GDM1 (cell line): ENCODE measurements at regions not wholly inside any gene's neighbourhood (a gene's known extent, or its start where the extent isn't known, plus 50 kb on each side); places are given as distances from the start of the nearest gene placed in this dataset.

Experiments
- DNase-seq: peaks from one replicate; lab custom pipeline; 2025; lab: John Stamatoyannopoulos, UW

DNA sequence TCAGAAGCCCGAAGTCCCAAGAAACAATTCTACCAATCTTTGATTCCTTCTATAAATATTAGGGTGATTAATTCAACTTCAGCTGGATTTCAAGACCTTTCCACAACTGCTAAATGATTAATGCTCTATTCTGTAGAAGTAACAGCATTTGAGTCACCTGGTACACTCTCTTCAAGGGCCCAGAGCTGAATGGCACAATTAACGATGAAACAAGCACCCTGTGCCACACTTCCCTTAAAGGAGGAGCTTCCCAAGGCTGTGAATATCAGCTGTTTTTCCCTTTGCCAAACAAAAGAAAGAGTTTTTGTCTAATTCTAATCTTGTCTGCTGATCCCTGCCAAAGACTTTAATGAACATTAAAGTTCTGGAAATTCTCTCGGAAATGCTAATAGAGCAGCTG is 56.0 kb downstream of the BOD1L2 start:
- no peak for DNase-seq

DNA sequence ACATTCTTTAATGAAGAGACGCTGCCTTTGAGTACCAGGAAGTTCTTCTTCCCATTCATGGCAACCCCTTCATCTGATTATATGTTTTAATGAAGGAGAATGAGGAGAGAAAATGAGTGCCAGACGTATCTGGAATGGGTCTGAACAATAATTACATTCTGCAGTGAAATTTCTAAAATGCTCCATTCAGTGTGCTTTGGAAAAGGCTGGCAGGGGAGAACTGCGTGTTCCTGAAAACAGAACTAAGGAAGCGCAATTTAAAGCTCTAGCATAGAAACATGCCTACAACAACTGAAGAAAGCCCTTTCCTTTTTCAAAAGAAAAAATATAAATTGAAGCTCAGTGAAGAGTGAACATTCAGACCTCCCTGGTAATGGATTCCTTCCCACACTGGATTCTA is 58.8 kb downstream of the BOD1L2 start:
- no peak for DNase-seq

DNA sequence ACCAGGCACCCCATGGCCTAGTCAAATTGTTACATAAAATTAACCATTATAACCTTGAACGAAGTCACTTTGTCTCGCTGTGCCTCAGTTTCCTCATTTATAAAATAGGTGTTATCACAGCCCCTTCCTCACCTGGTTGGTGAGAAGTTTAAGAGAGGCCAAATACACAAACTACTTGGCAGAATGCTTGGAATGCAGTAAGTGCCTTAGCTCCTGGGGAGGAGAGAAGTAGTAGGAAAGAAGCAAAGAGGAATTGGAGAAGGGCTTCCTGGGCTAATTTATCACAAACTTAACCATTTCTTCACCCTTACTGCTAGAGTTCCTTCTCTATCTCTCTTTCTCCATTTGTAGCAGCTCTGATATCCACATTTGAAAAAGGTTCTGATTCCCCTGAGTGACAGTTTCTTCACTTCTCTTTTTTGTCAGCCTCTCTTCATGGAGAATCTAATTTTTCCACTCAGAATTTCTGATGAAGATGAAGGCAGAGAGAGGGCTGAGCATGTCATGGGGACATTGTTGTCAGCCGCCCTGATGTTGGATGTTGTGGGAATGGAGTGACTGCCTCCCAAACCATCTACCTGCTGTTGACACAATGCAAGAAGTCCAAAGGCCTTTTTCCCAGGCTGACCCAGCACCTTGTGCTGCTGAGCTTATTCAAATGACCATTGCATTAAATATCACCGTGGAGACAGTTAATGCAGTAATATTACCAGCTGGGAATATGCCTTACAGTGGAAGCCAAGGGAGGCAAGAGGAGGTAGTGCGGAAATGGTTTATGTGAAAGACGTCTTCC is 60.4 kb downstream of the BOD1L2 start:
- no peak for DNase-seq

DNA sequence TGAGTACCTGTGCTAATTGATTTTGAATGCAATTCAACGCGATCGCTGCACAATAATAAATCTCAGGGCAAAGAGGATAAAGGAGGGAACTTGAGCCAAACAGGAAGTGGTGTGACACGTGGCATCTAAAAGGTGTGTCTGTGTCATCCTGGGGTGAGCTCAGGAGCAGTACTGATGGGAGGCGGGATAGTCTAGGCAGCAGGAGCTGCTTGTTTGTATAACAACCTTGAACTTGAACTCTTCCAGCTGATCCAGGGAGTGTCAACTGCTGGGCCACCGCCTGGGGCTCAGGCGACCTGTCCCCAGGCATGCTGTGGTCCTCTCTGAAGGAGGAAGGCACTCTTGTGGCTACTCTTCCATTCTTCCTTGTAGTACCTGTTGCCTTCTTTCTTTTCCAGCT is 61.2 kb downstream of the BOD1L2 start:
- no peak for DNase-seq

DNA sequence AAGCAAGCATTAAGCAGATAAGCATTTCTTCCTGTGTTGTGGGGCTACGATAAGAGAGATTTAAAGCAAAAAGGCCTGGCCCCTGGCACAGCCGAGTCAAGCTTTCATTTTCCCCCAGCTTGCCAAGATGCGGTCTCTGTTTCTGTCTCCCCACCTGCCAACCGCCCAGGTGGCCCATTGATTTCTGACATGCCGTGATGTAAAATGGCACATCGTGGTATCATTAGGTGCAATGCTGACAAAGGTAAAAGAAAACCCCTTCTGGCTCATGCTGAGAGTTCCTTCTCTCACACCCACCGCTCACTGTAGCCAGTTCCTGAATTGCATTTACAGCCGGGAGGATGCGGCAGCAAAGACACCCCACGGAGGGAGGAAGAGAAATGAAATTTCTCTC is 62.8 kb downstream of the BOD1L2 start:
- no peak for DNase-seq

DNA sequence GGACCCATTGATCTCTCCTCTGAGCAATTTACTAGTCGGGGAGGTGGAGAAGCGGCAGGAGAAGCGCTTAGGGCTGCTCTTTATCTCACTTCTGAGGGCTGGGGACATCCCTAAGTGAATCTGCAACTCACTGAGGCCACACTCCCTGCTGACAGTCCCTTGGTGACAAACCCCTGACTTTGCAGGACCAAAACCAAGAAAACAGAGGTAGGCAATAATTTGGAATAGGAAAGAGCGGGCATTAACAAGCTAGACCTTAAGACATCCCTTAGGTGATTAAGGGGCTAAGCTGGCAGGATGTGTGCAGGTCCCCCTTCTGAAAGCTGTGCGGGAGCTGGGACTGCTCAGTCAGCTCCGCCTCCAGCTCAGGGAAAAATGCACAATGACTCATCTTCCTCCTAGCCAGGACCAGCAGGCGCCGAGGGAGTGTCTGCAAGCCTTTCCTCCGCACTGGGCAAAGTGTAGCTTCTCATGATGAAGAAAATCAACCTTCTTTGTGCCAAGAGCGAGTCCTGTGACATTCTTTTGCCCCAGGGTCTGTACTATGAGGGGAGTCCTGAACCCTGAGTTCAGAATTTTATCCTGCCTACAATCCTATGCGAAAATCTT is 63.3 kb downstream of the BOD1L2 start:
- DNase-seq = peak; percentile 3

DNA sequence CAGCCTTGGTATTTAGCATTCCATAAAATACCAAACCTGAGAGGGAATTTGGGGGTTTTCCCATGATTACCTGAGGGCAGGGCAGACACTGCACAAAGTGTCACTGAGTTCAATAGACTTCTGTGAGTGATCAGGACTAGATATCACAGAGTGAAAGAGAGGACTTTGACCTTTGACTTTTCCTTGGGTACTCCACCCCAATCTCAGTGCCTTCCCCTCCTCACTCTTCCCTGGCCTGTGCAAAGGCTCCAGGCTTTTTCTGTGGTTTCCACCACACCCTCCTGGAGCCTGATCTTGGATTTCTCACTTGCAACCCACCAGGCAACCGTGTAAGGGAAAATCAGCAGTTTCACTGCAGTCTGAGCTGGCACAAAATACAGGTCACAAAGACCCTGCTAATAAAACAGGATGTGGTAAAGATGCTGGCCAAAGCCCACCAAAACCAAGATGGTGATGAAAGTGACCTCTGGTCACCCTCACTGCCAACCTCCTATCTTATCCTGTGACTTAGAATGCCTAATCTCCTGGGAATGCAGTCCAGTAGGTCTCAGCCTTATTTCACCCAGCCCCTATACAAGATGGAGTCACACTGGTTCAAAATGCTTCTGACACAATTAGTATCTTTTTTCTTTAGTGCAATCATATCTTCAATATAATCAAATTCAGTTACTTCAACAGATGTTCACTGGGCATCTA is 64.0 kb downstream of the BOD1L2 start:
- DNase-seq = no peak

DNA sequence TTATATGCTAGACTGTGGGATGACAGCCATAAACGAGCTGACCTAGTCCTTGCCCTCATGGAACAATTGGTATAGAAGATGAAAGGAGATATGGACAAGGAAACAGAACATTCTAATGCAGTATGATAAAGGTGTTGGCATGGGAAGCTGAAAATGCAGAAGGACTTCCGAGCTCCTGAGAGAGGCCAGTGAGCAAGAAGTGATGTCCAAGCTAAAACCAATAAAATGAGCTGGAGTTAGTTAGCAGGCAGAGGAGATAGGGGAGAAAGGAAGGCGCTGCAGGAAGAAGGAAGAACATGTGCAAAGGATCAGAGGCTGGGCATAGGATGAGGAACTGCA is 64.5 kb downstream of the BOD1L2 start:
- DNase-seq = no peak

DNA sequence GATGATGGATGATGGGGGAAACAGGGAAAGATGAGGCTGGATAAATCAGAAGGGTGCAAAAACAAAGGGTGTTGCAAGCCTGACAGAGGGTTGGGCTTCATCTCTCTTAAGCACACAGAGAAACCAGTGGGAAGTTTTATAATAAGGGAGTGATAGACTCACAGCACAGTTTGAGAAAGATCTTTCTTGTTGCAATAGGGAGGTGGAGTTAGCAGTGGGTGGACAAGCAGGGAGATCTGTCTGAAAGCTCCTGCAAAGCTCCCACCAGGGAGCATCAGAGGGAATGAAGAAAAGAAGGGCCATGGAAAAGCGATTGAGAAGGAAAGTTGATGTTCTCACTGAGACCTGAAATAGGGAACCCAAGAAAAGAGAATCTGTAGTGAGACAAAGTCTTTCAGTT is 64.9 kb downstream of the BOD1L2 start:
- no peak for DNase-seq

DNA sequence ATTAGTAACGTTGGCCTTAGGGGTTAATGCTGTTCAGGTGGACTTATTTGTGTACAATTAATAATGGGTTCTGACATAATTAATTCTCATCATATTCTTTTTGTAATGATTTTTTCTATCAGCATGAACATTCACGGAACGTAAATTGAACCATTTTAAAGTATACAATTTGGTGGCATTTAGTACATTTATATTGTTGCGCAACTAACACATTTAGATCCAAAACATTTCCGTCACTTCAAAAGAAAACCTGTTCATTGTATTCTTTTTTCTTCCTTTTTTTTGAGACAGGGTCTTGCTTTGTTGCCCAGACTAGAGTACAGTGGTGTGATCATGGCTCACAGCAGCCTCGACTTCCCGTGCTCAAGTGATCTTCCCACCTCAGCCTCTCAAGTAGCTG is 65.8 kb downstream of the BOD1L2 start:
- no peak for DNase-seq

DNA sequence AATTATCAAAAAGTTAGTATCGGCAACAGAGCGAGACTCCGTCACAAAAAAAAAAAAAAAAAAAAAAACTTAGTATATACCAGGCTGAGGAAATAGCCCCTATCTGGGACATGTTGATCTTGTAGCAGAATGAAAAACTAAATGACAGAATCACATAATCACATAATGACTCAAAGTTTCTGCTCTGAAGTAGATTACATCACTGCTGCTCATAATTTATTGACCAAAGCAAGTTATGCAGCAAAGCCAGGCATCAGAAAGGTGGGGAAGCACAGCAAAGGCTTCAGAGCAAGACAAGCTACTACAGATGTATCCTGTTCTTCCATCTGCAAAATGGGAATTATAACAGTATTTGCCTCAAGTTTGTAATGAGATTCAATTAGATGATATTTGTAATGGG is 68.1 kb downstream of the BOD1L2 start:
- no peak for DNase-seq

DNA sequence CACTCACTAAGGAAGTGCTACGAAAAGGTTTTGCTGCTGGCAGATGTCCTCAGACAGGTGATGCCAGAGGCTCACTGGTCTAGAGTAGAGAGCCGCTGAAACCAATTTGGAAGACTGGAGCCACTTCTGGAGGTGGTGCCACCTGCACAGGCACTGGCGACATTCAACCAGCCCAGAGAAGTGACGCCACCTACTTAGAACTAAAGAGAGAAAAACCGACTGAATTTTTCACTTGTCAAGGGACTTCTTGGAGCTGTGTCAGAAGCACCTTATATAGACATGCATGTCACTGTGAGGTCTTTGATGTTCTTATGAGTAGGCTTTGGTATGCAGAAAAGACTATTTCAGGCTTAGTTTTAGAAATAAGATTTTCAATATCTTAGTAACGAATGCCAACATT is 71.4 kb downstream of the BOD1L2 start:
- no peak for DNase-seq

DNA sequence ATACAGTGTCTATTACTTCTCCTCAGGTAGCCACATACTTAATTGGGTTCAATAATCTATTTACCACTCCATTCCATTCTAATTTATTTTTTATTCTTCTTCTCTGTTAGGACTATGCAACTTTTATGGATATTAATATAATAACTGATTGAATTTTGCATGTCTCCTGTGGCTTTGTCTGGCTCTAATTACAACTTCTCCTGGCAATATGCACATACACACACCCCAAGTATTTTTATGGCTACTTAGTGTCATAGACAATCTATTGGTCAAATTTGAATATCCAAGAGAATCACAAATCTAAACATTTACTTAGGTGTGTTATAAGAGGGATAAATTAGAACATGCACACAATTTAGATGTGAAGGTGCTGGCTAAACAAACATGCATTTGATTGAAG is 73.1 kb downstream of the BOD1L2 start:
- DNase-seq = no peak

DNA sequence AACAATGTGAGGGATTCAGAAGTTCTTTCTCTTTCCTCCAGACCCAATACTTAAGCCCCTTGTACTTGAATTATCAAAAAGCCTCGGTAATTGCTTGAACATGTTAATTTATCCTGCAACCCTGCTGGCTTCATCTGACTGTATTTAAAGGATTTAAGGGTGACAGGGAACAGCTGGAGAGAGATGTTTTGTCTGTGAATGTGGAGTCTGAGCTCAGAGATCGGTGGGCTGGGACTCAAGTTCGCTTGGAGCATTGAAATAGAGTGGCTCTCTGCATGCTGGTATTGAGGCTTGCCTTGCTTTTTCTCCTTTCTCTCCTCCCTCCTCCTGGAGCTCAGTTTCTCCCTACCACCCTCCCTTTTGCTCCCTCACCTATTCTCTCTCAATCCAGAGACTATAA is 73.6 kb downstream of the BOD1L2 start:
- DNase-seq = no peak

DNA sequence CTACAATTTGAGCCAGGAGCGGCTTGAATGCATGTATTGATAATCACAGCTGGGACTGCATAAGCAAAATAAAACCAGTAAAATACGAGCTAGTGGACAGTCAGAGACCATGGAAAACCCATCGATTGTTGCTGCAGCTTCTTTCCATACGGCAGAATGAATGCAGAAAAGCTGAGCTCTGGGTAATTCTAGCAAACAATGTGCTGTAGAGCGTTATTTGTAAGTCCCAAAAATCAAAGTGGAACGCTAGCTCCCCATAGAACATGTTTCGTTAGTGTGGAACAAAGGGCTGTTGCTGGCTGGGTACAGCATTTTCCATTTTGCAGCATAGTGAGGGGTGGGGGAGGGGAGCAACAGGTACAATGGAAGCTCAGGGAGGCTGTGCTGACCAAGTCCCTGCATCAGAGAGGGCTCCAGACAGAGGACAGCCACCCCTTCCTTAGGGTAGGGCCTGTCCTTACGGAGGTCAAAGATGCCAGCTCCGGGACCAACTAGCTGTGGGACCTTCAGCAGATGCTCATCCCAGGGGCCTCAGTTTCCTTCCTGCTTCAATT is 74.1 kb downstream of the BOD1L2 start:
- no peak for DNase-seq

DNA sequence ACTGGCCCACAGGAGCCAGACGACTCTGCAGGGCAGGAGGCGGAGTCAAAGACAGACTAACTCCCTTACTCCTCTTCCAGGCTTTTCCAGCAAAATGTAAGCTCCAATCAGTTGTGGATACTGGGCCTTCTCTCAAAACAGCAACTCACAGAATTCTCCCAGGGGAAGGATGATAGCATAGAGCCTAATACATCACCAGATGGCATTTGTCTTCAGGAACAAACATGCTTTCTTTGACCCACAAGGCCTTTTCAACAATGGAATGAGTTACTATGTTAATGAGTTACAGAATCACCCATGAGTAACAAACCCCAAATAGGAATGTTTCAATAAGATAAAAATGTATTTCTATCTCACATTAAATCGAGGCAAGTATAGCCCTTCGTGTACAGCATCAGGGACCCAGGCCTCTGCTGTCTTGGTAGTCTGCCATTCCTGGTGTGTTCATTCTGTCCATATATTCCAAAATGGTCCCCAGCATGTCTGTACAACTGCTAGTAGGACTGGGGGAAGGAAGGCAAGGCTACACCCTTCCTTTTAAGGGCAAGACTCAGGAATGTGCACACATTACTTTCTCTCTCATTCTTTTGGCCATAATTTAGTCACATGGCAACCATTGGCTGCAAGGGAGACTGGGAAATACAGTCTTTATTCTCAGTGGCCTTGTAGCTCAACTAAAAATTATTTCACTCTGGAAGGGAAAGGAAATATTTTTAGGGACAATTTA is 76.4 kb downstream of the BOD1L2 start:
- DNase-seq = no peak

DNA sequence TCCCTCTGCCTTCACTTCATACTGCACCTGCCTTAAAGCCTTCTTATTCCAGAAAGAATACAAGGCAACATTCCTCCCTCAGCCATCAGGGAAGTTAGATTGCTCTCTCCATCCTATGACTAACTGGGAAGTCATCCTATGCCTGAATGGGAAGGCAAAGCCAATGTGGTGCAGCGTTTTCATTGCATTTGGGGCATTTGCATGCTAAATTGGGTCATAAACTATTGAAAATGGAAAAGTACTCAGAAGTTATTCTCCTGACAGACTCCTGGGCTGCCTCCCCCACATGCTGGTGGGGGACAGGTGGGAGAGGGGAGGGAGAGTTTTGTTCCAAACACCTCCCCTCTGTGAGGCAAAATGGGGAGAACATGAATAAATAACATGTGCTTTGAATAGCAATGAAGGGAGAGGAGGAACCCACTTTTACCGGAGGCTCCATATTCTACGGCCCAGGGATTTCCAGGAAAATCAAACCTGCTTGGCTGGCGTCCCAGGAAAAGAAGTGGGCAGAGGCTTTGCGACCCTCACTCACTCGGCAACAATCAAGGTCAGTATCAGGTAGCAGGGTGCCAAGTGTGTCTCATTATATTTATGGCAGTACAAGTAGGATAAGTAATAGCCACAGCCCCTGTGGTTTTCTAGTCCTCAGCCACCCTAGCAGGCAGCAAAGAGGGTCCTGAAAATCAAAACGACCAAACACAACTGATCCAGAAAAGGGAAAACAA is 84.1 kb downstream of the BOD1L2 start:
- DNase-seq = no peak

DNA sequence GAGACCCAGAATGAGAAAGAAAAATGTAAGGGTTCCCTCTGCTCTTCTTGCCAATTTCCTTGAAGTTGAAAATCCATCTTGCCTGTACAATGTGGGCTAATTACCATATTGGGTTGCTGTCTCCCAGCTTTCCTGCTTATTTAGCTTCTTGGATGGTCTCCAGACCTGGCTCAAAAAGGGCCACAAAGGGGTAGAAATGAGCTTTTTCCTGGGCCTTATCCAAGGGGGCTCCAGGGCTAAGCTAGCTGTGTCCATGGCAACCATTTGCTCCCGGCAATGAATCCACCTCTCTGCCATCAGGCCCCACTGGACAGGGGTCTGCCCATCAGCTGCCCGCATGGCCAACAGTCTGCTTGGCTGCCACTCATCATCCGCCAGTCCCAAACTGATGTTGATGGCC is 85.0 kb downstream of the BOD1L2 start:
- DNase-seq = no peak

DNA sequence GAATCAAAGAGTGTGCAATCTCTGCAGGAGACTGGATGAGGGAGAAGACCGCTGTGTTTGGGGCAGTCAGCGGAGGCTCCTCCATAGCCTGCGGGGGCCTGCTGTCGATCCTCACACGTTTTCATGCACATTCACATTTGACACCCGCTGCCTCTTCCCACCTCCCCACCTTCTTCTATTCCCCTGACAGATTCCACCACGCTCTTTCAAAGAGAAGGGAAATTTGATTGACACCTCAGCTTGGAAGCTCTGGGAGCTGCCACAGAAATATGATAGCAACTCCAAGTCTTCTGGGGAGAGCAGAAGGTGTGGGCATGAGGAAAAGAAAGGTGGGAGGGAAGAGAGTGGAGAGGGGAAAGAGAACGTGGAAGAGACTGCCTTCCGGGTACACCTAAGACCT is 87.5 kb downstream of the BOD1L2 start:
- no peak for DNase-seq

DNA sequence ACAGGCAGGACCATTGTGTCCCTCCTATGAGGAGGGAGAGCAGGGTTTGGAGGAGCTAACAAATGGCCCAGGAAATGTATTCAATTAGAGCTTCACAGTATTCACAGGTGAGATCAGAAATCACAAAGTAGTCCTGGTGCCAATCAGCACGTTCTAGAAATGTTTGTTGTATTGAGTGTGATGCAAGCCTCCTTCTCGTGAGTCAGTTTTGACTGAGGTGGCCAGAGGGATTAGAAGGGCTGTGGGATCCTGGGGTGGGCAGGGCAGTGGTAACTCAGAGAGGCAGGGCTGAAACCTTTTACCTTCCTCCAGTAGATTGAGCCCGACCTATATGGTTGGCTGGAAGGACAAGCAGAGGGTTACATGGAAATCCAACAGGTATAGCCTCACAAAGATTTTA is 95.0 kb downstream of the BOD1L2 start:
- DNase-seq = no peak

DNA sequence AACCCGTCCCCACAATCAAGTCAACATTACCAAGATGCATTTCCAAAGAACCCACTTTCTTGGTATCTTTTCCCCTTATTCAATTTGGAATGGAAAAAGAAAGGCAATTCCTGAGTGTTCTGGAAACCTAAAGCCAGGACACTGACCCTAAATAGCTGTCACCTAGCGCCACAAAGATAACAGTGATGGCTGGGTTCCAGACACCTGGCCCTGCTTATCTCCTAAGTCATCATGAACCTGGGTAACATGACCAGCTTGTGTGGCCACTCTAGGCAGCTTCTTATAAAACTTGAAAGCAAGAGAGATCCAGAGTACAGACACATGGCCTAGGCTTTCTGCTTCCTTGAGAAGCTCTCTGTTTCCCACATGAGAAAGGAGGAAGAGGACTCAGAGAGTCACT is 95.4 kb downstream of the BOD1L2 start:
- DNase-seq = no peak

DNA sequence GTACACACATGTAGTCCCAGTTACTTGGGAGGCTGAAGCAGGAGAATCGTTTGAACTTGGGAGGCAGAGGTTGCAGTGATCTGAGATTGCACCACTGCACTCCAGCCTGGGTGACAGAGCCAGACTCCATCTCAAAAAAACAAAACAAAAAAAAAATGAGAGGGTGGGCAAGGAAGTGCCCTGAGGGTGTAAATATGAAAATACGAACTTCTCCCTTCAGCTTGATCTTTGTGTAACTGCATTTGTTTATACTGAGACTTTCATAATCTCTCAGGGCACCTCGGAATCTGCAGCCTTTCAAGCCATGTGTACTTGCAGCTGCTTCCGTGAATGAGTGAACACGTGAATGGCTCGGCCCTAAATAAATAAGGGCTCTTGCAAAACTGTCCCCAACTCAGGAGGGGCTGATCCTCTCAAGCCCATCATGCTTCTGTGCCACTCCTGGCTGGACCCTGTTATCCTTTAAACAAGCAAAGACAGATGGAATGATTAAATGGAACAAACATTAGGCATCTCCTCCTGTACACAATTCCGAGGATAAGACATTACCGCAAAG is 96.8 kb downstream of the BOD1L2 start:
- no peak for DNase-seq
